NT2/D1 (cell line): ENCODE measurements at regions not wholly inside any gene's neighbourhood (a gene's known extent, or its start where the extent isn't known, plus 50 kb on each side); places are given as distances from the start of the nearest gene placed in this dataset.

Experiments used
- SUZ12 ChIP-seq: IDR thresholded peaks from 2 replicates; pipeline ENCODE4 v1.6.1; 2011; ENCODE audit not compliant: insufficient read length, insufficient read depth; ENCODE audit errors: extremely low read depth
- YY1 ChIP-seq: IDR thresholded peaks from 2 replicates; pipeline ENCODE4 v1.6.1; 2011; ENCODE audit not compliant: insufficient read length, insufficient read depth
- ZNF274 ChIP-seq: IDR thresholded peaks from 2 replicates; pipeline ENCODE4 v1.6.1; 2011; ENCODE audit warnings: mild to moderate bottlenecking, low read depth, low read length

GRCh38 chr2:64315291-64315960 is 138.5 kb upstream of the LGALSL start:
- no peak for TF ChIP-seq YY1
- TF ChIP-seq ZNF274: no peak
- TF ChIP-seq SUZ12: no peak
